ENCODE measurements at regions not wholly inside any gene's neighbourhood (a gene's known extent, or its start where the extent isn't known, plus 50 kb on each side); places are given as distances from the start of the nearest gene placed in this dataset.
"Not testable (repeated sequence)": the region's sequence is repeated elsewhere in the genome, so short reads cannot be mapped to it uniquely, and the experiment has no call there.

- intact Hi-C loops (cut with DNase I): no loop called here
- DNase-seq (ENCODE audit: low spot score) (no peak), ATAC-seq (peak; percentile 24)
Observed at GRCh38 chr3:69505770-69506407, 120.0 kb upstream of the FRMD4B start.

DNA sequence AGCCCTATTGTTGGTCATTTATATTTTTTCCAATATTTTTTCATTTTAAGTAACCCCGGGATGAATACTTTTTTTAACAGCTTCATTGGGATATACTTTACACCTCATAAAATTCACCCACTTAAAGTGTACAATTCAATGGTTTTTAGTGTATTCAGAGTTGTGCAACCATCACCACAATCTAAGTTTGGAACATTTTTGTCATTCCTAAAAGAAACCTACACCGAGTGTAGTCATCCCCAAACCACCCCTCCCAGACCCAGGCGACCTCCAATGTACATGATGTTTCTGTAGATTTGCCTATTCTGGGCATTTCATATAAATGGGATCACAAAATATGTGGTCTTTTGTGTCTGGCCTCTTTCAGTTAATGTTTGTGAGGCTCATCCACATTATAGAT lies 118.3 kb upstream of the FRMD4B start:
- intact Hi-C loops (cut with DNase I): no loop called here
- ATAC-seq (no peak), DNase-seq (ENCODE audit: low spot score) (no peak)

DNA sequence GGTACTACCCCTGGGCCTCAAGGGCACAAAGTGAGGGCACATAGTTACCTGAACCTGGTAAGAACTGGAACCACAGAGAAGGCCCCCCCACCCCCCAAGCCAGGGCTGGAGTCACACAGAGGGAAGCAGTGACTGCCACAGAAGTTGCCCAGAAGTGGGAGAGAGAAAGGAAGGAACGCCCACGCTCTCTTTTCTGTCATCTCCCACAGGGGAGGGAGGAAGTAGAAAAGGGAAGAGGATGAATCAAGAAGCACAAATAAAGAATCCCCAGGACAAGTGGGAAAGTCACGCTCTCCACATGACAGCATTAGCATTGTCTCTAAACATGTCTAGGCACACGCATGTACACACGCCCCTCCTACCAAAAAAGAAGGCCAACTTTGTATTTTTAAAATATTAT lies 114.7 kb upstream of the FRMD4B start:
- no peak for DNase-seq (ENCODE audit: low spot score)

GRCh38 chr3:69499899-69500421 lies 114.1 kb upstream of the FRMD4B start:
- peak; percentile 98 for ATAC-seq
- intact Hi-C loops (cut with DNase I): no loop called here
- peak; percentile 69 for DNase-seq (ENCODE audit: low spot score)

More for the DNA sequence above, 114.7 kb upstream of the FRMD4B start:
- intact Hi-C loops (cut with DNase I): no loop called here
- ATAC-seq: peak; percentile 62

DNA sequence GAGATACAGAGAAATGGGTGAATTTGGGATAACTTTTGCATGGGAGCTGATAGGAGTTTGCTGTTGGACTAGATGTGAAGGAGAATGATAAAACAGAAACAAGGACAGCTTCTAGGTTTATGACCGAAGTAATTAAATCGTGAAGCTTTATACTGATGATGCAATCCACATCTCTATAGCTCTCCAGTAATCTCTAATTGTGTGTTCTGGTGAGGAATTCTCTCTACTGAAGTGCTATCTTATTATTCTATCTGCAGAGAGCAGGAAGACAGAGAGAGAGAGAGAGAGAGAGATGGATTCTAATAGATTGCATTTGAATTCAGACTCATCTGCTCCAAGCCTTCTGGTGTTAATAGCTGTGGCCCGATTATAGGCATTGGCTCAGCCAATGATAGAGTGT lies 113.5 kb upstream of the FRMD4B start:
- ATAC-seq (peak; percentile 27), DNase-seq (ENCODE audit: low spot score) (no peak)
- intact Hi-C loops (cut with DNase I): no loop called here

DNA sequence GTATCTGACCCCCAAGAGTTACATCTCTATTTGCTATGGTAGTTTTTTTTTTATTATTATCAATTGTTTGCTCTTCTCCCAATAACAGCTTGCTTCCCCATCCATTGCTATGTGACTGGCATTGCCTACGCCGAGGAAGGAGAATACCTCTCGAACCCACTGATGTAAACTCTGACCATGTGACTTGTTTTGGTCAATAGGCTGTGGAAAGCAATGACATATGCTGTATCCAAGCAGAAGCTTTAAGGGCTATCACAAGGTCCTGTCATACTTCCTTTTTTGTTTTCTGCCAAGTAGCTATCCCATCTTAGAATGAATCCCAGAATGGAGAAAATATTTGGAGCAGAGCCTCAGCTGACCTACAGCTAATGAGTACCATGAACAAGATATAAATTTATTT lies 111.0 kb upstream of the FRMD4B start:
- DNase-seq (ENCODE audit: low spot score) (no peak), ATAC-seq (no peak)
- intact Hi-C loops (cut with DNase I): no loop called here

DNA sequence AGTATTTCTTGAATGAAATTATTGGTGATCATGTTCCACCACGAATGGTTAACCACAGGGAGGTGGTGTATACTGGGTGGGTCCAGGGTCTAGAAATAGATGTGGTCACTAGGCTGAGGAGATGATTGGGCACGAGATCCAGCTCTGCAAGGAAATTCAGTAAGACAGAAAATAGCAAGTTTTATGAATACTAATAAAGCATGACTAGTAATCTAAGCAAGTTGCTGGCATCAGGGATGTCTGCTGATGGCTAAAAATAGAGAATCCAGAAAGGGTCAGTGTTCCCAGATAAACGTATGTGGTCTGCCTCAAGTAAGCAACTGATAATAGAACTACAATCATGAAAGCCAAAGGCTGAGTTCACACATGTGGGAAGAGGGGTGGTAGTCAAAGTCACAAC lies 108.3 kb upstream of the FRMD4B start:
- ATAC-seq: no peak
- no peak for DNase-seq (ENCODE audit: low spot score)
- intact Hi-C loops (cut with DNase I): no loop called here

- no peak for DNase-seq (ENCODE audit: low spot score)
- intact Hi-C loops (cut with DNase I): no loop called here
- no peak for ATAC-seq
Observed at GRCh38 chr3:69493157-69493556, 107.3 kb upstream of the FRMD4B start.

DNA sequence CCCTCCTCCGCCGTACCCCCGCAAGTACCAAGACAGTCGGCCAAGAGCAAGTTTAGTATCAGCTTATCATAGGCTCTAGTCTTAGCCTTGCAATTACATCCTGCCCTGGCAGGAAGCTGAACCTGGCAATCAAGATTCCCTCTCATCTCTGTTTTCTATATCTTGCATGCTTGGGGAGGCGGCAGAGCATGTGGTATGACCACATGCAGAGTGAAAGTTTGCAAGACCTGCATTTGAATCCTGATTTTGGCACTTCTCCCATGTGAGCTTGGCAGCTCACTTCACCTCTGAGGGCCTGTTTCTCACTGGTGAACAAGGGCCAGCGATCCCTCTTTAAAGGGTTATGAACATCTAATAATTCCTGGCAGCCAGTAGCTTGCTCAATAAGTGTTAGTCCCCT lies 106.1 kb upstream of the FRMD4B start:
- intact Hi-C loops (cut with DNase I): no loop called here
- no peak for ATAC-seq
- DNase-seq (ENCODE audit: low spot score): no peak

DNA sequence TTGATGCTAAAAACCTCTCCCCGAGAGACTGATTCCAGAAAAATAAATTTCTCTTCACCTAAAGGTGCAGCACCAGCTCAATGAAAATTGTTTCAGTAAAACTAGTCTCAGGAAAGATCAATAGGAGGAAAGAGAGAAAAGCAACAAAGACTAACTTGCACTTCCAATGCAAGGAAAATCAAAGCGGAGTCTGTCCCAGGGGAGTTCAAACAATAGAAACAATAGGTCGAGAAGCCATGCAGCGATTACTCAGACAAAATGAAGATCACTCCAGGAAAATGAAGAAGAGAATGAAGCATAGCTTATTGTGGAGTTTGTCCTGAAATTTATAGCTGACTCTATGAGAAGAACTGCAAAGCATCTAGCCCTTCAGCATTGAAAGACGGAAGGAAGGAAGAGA lies 105.1 kb upstream of the FRMD4B start:
- intact Hi-C loops (cut with DNase I): no loop called here
- ATAC-seq: no peak
- DNase-seq (ENCODE audit: low spot score): no peak

GRCh38 chr3:69490235-69490634 lies 104.3 kb upstream of the FRMD4B start:
- DNase-seq (ENCODE audit: low spot score): no peak
- ATAC-seq: no peak
- intact Hi-C loops (cut with DNase I): no loop called here

DNA sequence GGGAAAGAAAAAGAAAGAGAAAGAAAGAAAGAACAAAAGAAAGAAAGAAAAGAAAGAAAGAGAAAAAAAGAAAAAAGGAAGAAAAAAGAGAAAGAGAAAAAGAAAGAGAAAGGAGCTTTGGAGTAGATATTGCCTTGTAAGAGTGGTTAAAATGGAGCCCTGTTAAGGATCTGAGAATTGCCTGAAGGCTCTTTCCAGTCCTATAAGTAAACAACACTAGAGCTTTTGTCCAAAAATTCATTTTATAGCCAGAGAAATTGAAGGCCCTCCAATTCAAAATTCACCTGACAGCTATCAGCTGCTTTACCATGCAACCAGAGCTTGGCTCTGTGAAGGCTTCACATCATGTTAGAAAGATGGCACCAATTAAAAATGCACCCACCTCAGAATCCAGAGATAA lies 102.1 kb upstream of the FRMD4B start:
- intact Hi-C loops (cut with DNase I): no loop called here
- ATAC-seq: no peak
- DNase-seq (ENCODE audit: low spot score): no peak

- intact Hi-C loops (cut with DNase I): no loop called here
- DNase-seq (ENCODE audit: low spot score) (no peak), ATAC-seq (no peak)
Observed at GRCh38 chr3:69485489-69485888, 99.6 kb upstream of the FRMD4B start.

DNA sequence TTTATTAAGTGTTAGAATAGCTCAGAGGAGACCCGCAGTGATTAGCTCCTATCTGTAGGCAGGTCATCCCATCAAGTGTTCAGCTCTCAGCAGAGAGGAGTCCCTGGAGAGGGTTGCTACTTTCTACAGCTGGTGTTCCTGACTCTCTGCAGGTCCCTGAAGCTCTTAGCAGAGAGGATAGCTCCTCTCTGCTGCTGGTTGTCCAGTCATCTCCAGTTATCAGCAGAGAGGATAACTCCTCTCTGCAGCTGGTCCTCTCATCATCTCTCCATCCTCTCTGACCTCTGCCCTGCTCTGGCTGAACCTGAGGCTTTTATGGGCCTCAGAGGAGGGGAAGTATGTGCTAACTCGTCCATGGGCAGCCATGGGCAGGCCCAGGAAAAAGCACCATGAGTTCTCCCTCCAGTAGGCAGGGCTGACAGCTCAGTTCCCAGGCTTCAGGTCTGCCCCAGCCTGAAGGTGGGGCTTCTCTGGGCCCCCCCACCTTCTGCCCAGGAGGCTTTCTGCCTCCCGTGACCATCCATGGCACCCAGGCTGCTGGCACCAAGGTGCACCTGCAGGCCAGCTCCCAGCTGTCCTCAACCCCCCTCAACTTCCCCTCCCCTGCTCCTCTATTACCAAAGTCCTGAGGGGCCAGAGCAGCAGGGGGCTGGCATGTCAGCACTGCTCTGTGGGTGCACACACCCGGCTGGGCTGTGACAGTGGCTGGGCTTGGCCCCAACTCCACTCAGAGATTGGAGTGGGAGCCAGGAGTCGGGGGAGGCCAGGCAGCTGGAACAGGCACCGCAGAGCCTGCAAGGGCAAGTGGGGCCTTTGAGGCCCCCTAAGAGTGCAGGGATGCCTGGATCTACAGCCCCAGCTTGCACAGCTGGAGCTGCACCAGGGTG lies 98.9 kb upstream of the FRMD4B start:
- intact Hi-C loops (cut with DNase I): loop anchor here (5.0 kb wide), 1 partner anchor 788 kb away; no protein-coding TSS in a partner anchor
- peak; percentile 34 for ATAC-seq
- DNase-seq (ENCODE audit: low spot score): no peak

DNA sequence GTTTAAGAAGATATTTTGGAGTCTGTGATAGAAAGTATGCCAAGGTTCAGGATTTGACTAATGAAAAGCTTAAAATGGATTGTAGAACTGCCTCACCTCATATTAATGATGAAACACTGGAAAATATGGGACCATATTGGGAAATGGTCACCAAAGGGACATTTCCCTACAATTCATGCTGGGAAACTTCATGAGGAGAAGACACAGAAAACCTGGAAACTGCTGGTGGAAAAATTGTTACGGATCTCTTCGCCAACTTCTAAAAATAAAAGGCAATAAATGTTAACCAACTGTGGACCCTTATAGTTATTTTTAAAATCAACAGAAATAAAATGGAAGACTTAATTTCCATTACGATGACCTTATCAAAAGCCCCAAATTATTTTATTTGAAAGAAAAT lies 97.6 kb upstream of the FRMD4B start:
- DNase-seq (ENCODE audit: low spot score): no peak
- intact Hi-C loops (cut with DNase I): loop anchor here (5.0 kb wide), 1 partner anchor 789 kb away; no protein-coding TSS in a partner anchor
- ATAC-seq: no peak

- intact Hi-C loops (cut with DNase I): loop anchor here (5.0 kb wide), 1 partner anchor 791 kb away; no protein-coding TSS in a partner anchor
- ATAC-seq; DNase-seq (ENCODE audit: low spot score): not testable (repeated sequence)
Observed at GRCh38 chr3:69480986-69481385, 95.1 kb upstream of the FRMD4B start.

GRCh38 chr3:69474186-69474585 lies 88.3 kb upstream of the FRMD4B start:
- intact Hi-C loops (cut with DNase I): loop anchor here (2.0 kb wide), 1 partner anchor 47 kb away; no protein-coding TSS in a partner anchor
- ATAC-seq: peak; percentile 57
- DNase-seq (ENCODE audit: low spot score): no peak

DNA sequence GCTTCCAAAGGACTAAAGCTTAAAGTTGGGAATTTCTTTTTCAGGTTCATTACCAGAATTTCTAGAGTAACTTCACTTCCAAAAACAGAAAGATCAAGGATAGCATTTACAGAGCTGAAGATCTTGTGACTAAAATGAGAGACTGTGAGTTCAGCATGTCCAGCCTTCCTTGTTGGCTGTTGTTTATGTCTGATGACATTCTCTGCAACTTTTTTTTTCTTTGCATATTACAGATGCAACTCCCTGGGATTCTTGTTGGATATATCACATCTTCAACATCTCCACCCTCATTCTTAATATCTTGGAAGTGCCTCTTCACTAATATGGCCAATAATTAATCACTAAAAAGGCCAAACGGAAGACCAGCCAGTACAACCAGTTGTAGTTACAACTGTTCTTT lies 86.2 kb upstream of the FRMD4B start:
- DNase-seq (ENCODE audit: low spot score) (no peak), ATAC-seq (no peak)
- intact Hi-C loops (cut with DNase I): no loop called here

GRCh38 chr3:69463531-69463930 lies 77.6 kb upstream of the FRMD4B start:
- DNase-seq (ENCODE audit: low spot score): no peak
- ATAC-seq: no peak
- intact Hi-C loops (cut with DNase I): loop anchor here (5.0 kb wide), 1 partner anchor 1431 kb away; no protein-coding TSS in a partner anchor

DNA sequence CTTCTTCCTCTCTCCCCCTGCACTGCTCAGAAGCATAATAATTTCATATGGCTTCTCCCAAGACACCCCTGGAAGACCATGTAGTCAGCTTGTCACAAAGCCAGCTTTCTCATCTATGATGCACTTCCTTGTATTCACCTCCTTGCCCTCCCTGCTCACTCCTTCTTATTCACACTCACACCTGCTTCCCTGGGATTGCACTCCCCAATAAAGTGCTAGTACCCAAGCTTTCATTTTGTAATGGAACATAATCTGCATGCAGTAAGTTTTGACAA lies 76.9 kb upstream of the FRMD4B start:
- ATAC-seq (no peak), DNase-seq (ENCODE audit: low spot score) (no peak)
- intact Hi-C loops (cut with DNase I): loop anchor here (5.0 kb wide), 1 partner anchor 1430 kb away; no protein-coding TSS in a partner anchor
